Esophagus (tissue), 2 donors: ENCODE measurements at regions not wholly inside any gene's neighbourhood (a gene's known extent, or its start where the extent isn't known, plus 50 kb on each side); places are given as distances from the start of the nearest gene placed in this dataset.
"Not testable (repeated sequence)": the region's sequence is repeated elsewhere in the genome, so short reads cannot be mapped to it uniquely, and the experiment has no call there.

Source experiments
- H3K27ac ChIP-seq, 2 donors: one replicate each; pipeline ENCODE4 v1.5.1; 2013; ENCODE audit warnings: low read depth in 2 of 2, mild to moderate bottlenecking in 2 of 2, inconsistent platforms in 1 of 2, low read length in 1 of 2, moderate library complexity in 1 of 2
- H3K27me3 ChIP-seq, 2 donors: one replicate each; pipeline ENCODE4 v1.6.1; 2013; ENCODE audit warnings: low read length in 2 of 2, control low read depth in 1 of 2, mild to moderate bottlenecking in 1 of 2; ENCODE audit not compliant: insufficient read depth in 2 of 2, control insufficient read depth in 1 of 2
- H3K36me3 ChIP-seq, 2 donors: one replicate each; pipeline ENCODE4 v1.6.1; 2013; ENCODE audit warnings: low read length in 1 of 2; ENCODE audit not compliant: control insufficient read depth in 2 of 2, insufficient read depth in 2 of 2
- H3K4me1 ChIP-seq, 2 donors: one replicate each; pipeline ENCODE4 v1.6.1; 2013; ENCODE audit warnings: low read length in 1 of 2; ENCODE audit not compliant: control insufficient read depth in 2 of 2, insufficient read depth in 2 of 2
- H3K4me3 ChIP-seq, 2 donors: one replicate each; pipeline ENCODE4 v1.5.1; 2013; ENCODE audit warnings: low read length in 2 of 2, mild to moderate bottlenecking in 2 of 2, low read depth in 1 of 2, moderate library complexity in 1 of 2
- H3K9me3 ChIP-seq, 2 donors: one replicate each; pipeline ENCODE4 v1.6.1; 2013; ENCODE audit warnings: mild to moderate bottlenecking in 2 of 2, low read depth in 1 of 2, low read length in 1 of 2, moderate library complexity in 1 of 2; ENCODE audit not compliant: control insufficient read depth in 2 of 2, insufficient read depth in 1 of 2
- WGBS, 2 donors: extraction: QIAGEN DNeasy Blood & Tissue Kit; methylation state at CpG; one replicate each; pipeline ENCODE4 v1.1.7; 2013; 5-methylcytosine and 5-hydroxymethylcytosine counted together
- donor health status: healthy with polysubstance abuse.
- donor health status: Bipolar disorder and iron deficiency.

GRCh38 chr4:62513306-62513705 lies 1313.2 kb downstream of the ADGRL3 start:
- H3K4me3 ChIP-seq: no peak overlapping the region
- H3K27me3 ChIP-seq: no peaks in the 10 kb centered on the region
- no peaks in the 10 kb centered on the region for H3K9me3 ChIP-seq
- no peak overlapping the region for H3K27ac ChIP-seq
- 79 to 80% methylated on average over 2 of the region's 2 CpGs for WGBS, 2 donors
- no peaks in the 10 kb centered on the region for H3K36me3 ChIP-seq
- H3K4me1 ChIP-seq: no peaks in the 10 kb centered on the region

GRCh38 chr4:62512271-62512670 lies 1312.1 kb downstream of the ADGRL3 start:
- Histone ChIP-seq H3K4me1 (no peaks in the 10 kb centered on the region), H3K27me3 (no peaks in the 10 kb centered on the region), H3K27ac (no peak overlapping the region), H3K36me3 (no peaks in the 10 kb centered on the region), H3K4me3 (no peak overlapping the region), H3K9me3 (no peaks in the 10 kb centered on the region)
- 60 to 66% methylated on average over 3 of the region's 3 CpGs for WGBS, 2 donors

GRCh38 chr4:62510228-62510627 lies 1310.1 kb downstream of the ADGRL3 start:
- H3K4me3 ChIP-seq: no peak overlapping the region
- no peak overlapping the region for H3K27ac ChIP-seq
- H3K36me3 ChIP-seq: no peaks in the 10 kb centered on the region
- 89 to 92% methylated on average over 13 of the region's 13 CpGs for WGBS, 2 donors
- no peaks in the 10 kb centered on the region for H3K4me1 ChIP-seq
- no peaks in the 10 kb centered on the region for H3K9me3 ChIP-seq
- no peaks in the 10 kb centered on the region for H3K27me3 ChIP-seq

GRCh38 chr4:62500296-62500695 lies 1300.2 kb downstream of the ADGRL3 start:
- WGBS, 2 donors: 80 to 87% methylated on average over 2 of the region's 2 CpGs
- H3K9me3 ChIP-seq: no peaks in the 10 kb centered on the region
- no peaks in the 10 kb centered on the region for H3K36me3 ChIP-seq
- H3K27me3 ChIP-seq: no peaks in the 10 kb centered on the region
- no peak overlapping the region for H3K4me3 ChIP-seq
- no peak overlapping the region for H3K27ac ChIP-seq
- no peaks in the 10 kb centered on the region for H3K4me1 ChIP-seq

- H3K27ac ChIP-seq: no peak overlapping the region
- peaks cover 0 to 2% of the 10 kb centered on the region in 2 donors for H3K9me3 ChIP-seq
- peaks cover 0 to 2% of the 10 kb centered on the region in 2 donors for H3K4me1 ChIP-seq
- H3K4me3 ChIP-seq: no peak overlapping the region
- no peaks in the 10 kb centered on the region for H3K27me3 ChIP-seq
- H3K36me3 ChIP-seq: no peaks in the 10 kb centered on the region
These were observed 1294.9 kb downstream of the ADGRL3 start for GRCh38 chr4:62495032-62495431.

GRCh38 chr4:62491756-62492155 lies 1291.6 kb downstream of the ADGRL3 start:
- not testable (repeated sequence) for H3K4me3 ChIP-seq, H3K36me3 ChIP-seq, H3K9me3 ChIP-seq, H3K27ac ChIP-seq, H3K4me1 ChIP-seq, H3K27me3 ChIP-seq
- WGBS, 2 donors: 95 to 96% methylated on average over 13 to 24 of the region's 24 CpGs

GRCh38 chr4:62490635-62491034 lies 1290.5 kb downstream of the ADGRL3 start:
- no peak overlapping the region for H3K4me3 ChIP-seq
- 81 to 88% methylated on average over 1 of the region's 1 CpG for WGBS, 2 donors
- H3K9me3 ChIP-seq: peaks cover 0 to 2% of the 10 kb centered on the region in 2 donors
- H3K27ac ChIP-seq: no peak overlapping the region
- peaks cover 0 to 2% of the 10 kb centered on the region in 2 donors for H3K4me1 ChIP-seq
- H3K36me3 ChIP-seq: no peaks in the 10 kb centered on the region
- no peaks in the 10 kb centered on the region for H3K27me3 ChIP-seq

- no peak overlapping the region for H3K4me3 ChIP-seq
- peaks cover 0 to 2% of the 10 kb centered on the region in 2 donors for H3K9me3 ChIP-seq
- WGBS, 2 donors: 48 to 55% methylated on average over 1 of the region's 1 CpG
- no peak overlapping the region for H3K27ac ChIP-seq
- no peaks in the 10 kb centered on the region for H3K27me3 ChIP-seq
- H3K36me3 ChIP-seq: no peaks in the 10 kb centered on the region
- H3K4me1 ChIP-seq: no peaks in the 10 kb centered on the region
These were observed 1286.9 kb downstream of the ADGRL3 start for GRCh38 chr4:62487016-62487415.

- Histone ChIP-seq H3K27ac (no peak overlapping the region), H3K4me1 (no peaks in the 10 kb centered on the region), H3K9me3 (no peaks in the 10 kb centered on the region), H3K36me3 (no peaks in the 10 kb centered on the region), H3K27me3 (no peaks in the 10 kb centered on the region), H3K4me3 (no peak overlapping the region)
- 78 to 84% methylated on average over 3 of the region's 3 CpGs for WGBS, 2 donors
These were observed 1284.2 kb downstream of the ADGRL3 start for GRCh38 chr4:62484357-62484756.

- Histone ChIP-seq H3K36me3 (no peaks in the 10 kb centered on the region), H3K9me3 (no peaks in the 10 kb centered on the region), H3K27ac (no peak overlapping the region), H3K27me3 (no peaks in the 10 kb centered on the region), H3K4me3 (no peak overlapping the region), H3K4me1 (no peaks in the 10 kb centered on the region)
- 63 to 77% methylated on average over 3 of the region's 3 CpGs for WGBS, 2 donors
These were observed 1282.2 kb downstream of the ADGRL3 start for GRCh38 chr4:62482355-62482754.
